Upper lobe of left lung (tissue), 4 donors: ENCODE measurements at regions not wholly inside any gene's neighbourhood (a gene's known extent, or its start where the extent isn't known, plus 50 kb on each side); places are given as distances from the start of the nearest gene placed in this dataset.

Source experiments
- CTCF ChIP-seq, 6 experiments: fragments of 450-650 bp in 4 of 6; fragments of 200-600 bp in 2 of 6; sonication (generic) in 2 of 6; IDR thresholded peaks; one replicate each; pipeline ENCODE4 v1.5.1; 2016 to 2019; ENCODE audit warnings: antibody characterized with exemption in 6 of 6
- EP300 ChIP-seq, 4 donors: sonication (generic); formaldehyde crosslinking; IDR thresholded peaks; one replicate each; pipeline ENCODE4 v1.5.1; 2017; ENCODE audit warnings: antibody characterized with exemption in 4 of 4, control low read depth in 2 of 4
- POLR2A ChIP-seq, 4 donors: fragments of 450-650 bp; IDR thresholded peaks; one replicate each; pipeline ENCODE4 v1.5.1; 2016 to 2017; ENCODE audit warnings: antibody characterized with exemption in 4 of 4, mild to moderate bottlenecking in 2 of 4
- POLR2AphosphoS5 ChIP-seq, 2 donors: sonication (generic); formaldehyde crosslinking; IDR thresholded peaks; one replicate each; pipeline ENCODE4 v1.5.1; 2017; ENCODE audit warnings: antibody characterized with exemption in 2 of 2

- TF ChIP-seq POLR2AphosphoS5 (IDR thresholded peaks at IDR 0.05) (no peak), CTCF (IDR thresholded peaks at IDR 0.05) (no peak), POLR2A (IDR thresholded peaks at IDR 0.05) (no peak), EP300 (IDR thresholded peaks at IDR 0.05) (no peak)
Observed at GRCh38 chr12:98260276-98260675, 255.1 kb upstream of the TMPO start.
